GM12878 (cell line): ENCODE measurements at regions not wholly inside any gene's neighbourhood (a gene's known extent, or its start where the extent isn't known, plus 50 kb on each side); places are given as distances from the start of the nearest gene placed in this dataset.

Source experiments
- ATAC-seq: fragments of 200-7000 bp; cut with Tn5 transposase; 3 replicates; pipeline ENCODE4 v1.9.1; 2020; ENCODE audit warnings: mild to moderate bottlenecking, moderate library complexity
- BruUV-seq: library from RNA; stranded (reverse); fragments of 400-500 nt; replicated peaks from 2 replicates; lab custom pipeline; 2021; lab: Mats Ljungman, UMichigan
- CTCF ChIA-PET: fragments of 300-600 bp; sonication (Branson Sonifier 250); formaldehyde crosslinking; extraction: SDS; loops from one replicate; lab custom pipeline; 2021; ENCODE audit warnings: inconsistent platforms; lab: Yijun Ruan, JAX
- POLR2A ChIA-PET: fragments of 350-600 bp; formaldehyde crosslinking; extraction: SDS; loops from one replicate; lab custom pipeline; 2021; ENCODE audit warnings: inconsistent platforms; lab: Charles Lee
- RAD21 ChIA-PET: fragments of 300-600 bp; sonication (Branson Sonifier 250); formaldehyde crosslinking; loops from one replicate; lab custom pipeline; 2023; ENCODE audit warnings: antibody characterized with exemption; ENCODE audit not compliant: unreplicated experiment; lab: Charles Lee
- SMC1A ChIA-PET: fragments of 300-600 bp; sonication (Branson Sonifier 250); formaldehyde crosslinking; loops from one replicate; lab custom pipeline; 2023; ENCODE audit not compliant: unreplicated experiment, uncharacterized antibody; lab: Charles Lee
- DNase-seq: peaks from one replicate; pipeline ENCODE4 v3.0.0-alpha.2; 2011; ENCODE audit warnings: low read depth, low spot score
- FAIRE-seq: peaks from 3 replicates; lab custom pipeline; 2011; peaks lifted over from hg19 to GRCh38; lab: Jason Lieb, UNC
- H2AFZ ChIP-seq: 2 replicates; pipeline ENCODE4 v1.6.0; 2011; ENCODE audit warnings: low read depth, low read length, control low read depth; ENCODE audit not compliant: control insufficient read depth
- H3K27ac ChIP-seq: 2 replicates; pipeline ENCODE4 v1.5.1; 2011; ENCODE audit warnings: control low read depth; ENCODE audit not compliant: control insufficient read depth, insufficient read depth
- H3K27me3 ChIP-seq, 2 experiments: replicated peaks in 1 of 2; 2 replicates each; pipeline versions ENCODE4 v1.6.0 to v1.6.1; 2011; ENCODE audit warnings: low read length in 1 of 2; ENCODE audit not compliant: control insufficient read depth in 2 of 2, insufficient read depth in 2 of 2
- H3K36me3 ChIP-seq, 2 experiments: 2 replicates each; pipeline ENCODE4 v1.5.1; 2011; ENCODE audit warnings: low read length in 1 of 2; ENCODE audit not compliant: control insufficient read depth in 2 of 2, insufficient read depth in 2 of 2
- H3K4me1 ChIP-seq: 2 replicates; pipeline ENCODE4 v1.6.1; 2011; ENCODE audit warnings: mild to moderate bottlenecking, low read length, moderate library complexity, mixed read lengths; ENCODE audit not compliant: control insufficient read depth, insufficient read depth
- H3K4me2 ChIP-seq: 2 replicates; pipeline ENCODE4 v1.6.0; 2011; ENCODE audit warnings: control low read depth; ENCODE audit not compliant: control insufficient read depth, insufficient read depth
- H3K4me3 ChIP-seq: fragments of 200-600 bp; sonication (generic); 2 replicates; pipeline ENCODE4 v1.5.1; 2016
- H3K79me2 ChIP-seq: 2 replicates; pipeline ENCODE4 v1.6.0; 2011; ENCODE audit warnings: low read length; ENCODE audit not compliant: control insufficient read depth, insufficient read depth
- H3K9ac ChIP-seq: 2 replicates; pipeline ENCODE4 v1.8.0; 2011; ENCODE audit warnings: low read length, control low read depth, mixed read lengths; ENCODE audit not compliant: control insufficient read depth, insufficient read depth
- H3K9me3 ChIP-seq: replicated peaks from 3 replicates; pipeline ENCODE4 v1.5.1; 2011; ENCODE audit warnings: mild to moderate bottlenecking, low read length; ENCODE audit not compliant: control insufficient read depth, insufficient read depth
- H4K20me1 ChIP-seq: 2 replicates; pipeline ENCODE4 v1.6.0; 2011; ENCODE audit not compliant: control insufficient read depth, insufficient read depth
- CREB1 ChIP-seq: IDR thresholded peaks from 2 replicates; pipeline ENCODE4 v1.6.1; 2012; ENCODE audit warnings: low read depth, mild to moderate bottlenecking, inconsistent platforms
- FOXK2 ChIP-seq: fragments of 450-650 bp; IDR thresholded peaks from 2 replicates; pipeline ENCODE4 v1.6.1; 2017; ENCODE audit warnings: mild to moderate bottlenecking, moderate library complexity
- MXI1 ChIP-seq: fragments of 150-350 bp; IDR thresholded peaks from 2 replicates; pipeline ENCODE4 v1.6.1; 2011; ENCODE audit warnings: low read depth, mild to moderate bottlenecking, inconsistent platforms, low read length, improper control_type of control experiment
- NR2C1 ChIP-seq: fragments of 450-650 bp; IDR thresholded peaks from 2 replicates; pipeline ENCODE4 v1.6.1; 2017; ENCODE audit warnings: antibody characterized with exemption, mild to moderate bottlenecking, moderate library complexity
- POLR2AphosphoS2 ChIP-seq: IDR thresholded peaks from 2 replicates; pipeline ENCODE4 v1.6.1; 2011; ENCODE audit warnings: low read depth, mild to moderate bottlenecking, low read length, improper control_type of control experiment, moderate library complexity
- RCOR1 ChIP-seq: conservative IDR thresholded peaks from 2 replicates; pipeline ENCODE4 v1.6.1; 2012; ENCODE audit warnings: low read depth, low read length, improper control_type of control experiment
- SIN3A ChIP-seq: IDR thresholded peaks from 2 replicates; pipeline ENCODE4 v1.6.1; 2012; ENCODE audit warnings: low read depth, low read length, improper control_type of control experiment
- TBL1XR1 ChIP-seq: IDR thresholded peaks from 2 replicates; pipeline ENCODE4 v1.6.1; 2012; ENCODE audit warnings: low read depth, low read length, improper control_type of control experiment
- YBX1 ChIP-seq: fragments of 450-650 bp; IDR thresholded peaks from 2 replicates; pipeline ENCODE4 v1.6.1; 2016; ENCODE audit warnings: antibody characterized with exemption
- ZSCAN29 ChIP-seq: fragments of 450-650 bp; IDR thresholded peaks from 2 replicates; pipeline ENCODE4 v1.6.1; 2017; ENCODE audit warnings: mild to moderate bottlenecking, moderate library complexity
- WGBS: methylation state at CpG from one replicate; pipeline ENCODE4 v1.1.6; 2016; ENCODE audit warnings: low lambda C conversion rate; ENCODE audit not compliant: insufficient replicate concordance, insufficient coverage; ENCODE audit errors: missing lambda C conversion rate; 5-methylcytosine and 5-hydroxymethylcytosine counted together
- in situ Hi-C: fragments of 300-500 bp; cut with MboI; formaldehyde crosslinking; loops from 9 replicates; pipeline ENCODE4 v1.14.3; 2018; ENCODE audit warnings: mixed read lengths
- intact Hi-C: fragments of 100-400 bp; cut with micrococcal nuclease; formaldehyde crosslinking; loops from one replicate; pipeline ENCODE4 v1.14.2; 2022; ENCODE audit not compliant: unreplicated experiment
- TF ChIP-seq, protein P1 (sequence below): IDR thresholded peaks from 2 replicates; pipeline ENCODE4 v1.6.1; 2011; ENCODE audit warnings: borderline replicate concordance, low read depth, mild to moderate bottlenecking, moderate library complexity, mixed read lengths, low read length; ENCODE audit not compliant: insufficient read depth; ENCODE audit errors: extremely low read length
- TF ChIP-seq, protein P2 (sequence below): fragments of 450-650 bp; formaldehyde crosslinking; IDR thresholded peaks from 2 replicates; pipeline ENCODE4 v1.4.0; 2022; ENCODE audit warnings: mild to moderate bottlenecking, moderate library complexity

DNA sequence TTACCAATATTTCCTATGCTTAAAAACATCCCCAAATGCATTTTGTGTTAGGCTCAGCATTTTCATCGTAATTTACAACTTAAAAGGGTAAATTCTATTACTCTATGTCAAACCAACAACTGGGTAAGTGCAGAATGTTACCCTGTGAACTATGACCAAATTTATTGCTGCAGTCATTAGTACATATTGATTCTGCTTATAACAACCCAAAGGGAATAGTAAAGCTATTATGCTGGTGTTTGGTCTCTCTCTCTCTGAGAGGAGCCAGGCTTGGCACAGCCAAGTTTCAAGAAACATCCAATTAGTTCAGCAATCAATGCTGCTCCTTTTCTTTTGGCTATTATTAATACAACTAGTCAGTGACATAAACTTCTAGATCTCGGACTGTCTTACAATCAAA is 747.7 kb downstream of the CENPC start:
- FAIRE-seq: no peak

More for the DNA sequence above, 747.7 kb downstream of the CENPC start:
- Histone ChIP-seq H3K36me3 (no peaks in the 10 kb centered on the region), H3K9ac (no peak overlapping the region), H3K27ac (no peak overlapping the region)
- TF ChIP-seq, protein P1, sequence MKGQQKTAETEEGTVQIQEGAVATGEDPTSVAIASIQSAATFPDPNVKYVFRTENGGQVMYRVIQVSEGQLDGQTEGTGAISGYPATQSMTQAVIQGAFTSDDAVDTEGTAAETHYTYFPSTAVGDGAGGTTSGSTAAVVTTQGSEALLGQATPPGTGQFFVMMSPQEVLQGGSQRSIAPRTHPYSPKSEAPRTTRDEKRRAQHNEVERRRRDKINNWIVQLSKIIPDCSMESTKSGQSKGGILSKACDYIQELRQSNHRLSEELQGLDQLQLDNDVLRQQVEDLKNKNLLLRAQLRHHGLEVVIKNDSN: no peak
- TF ChIP-seq MXI1 (no peak), NR2C1 (no peak), POLR2AphosphoS2 (no peak), CREB1 (no peak), YBX1 (no peak), SIN3A (no peak), TBL1XR1 (no peak), FOXK2 (no peak), ZSCAN29 (no peak), RCOR1 (no peak)
- TF ChIP-seq, protein P2, sequence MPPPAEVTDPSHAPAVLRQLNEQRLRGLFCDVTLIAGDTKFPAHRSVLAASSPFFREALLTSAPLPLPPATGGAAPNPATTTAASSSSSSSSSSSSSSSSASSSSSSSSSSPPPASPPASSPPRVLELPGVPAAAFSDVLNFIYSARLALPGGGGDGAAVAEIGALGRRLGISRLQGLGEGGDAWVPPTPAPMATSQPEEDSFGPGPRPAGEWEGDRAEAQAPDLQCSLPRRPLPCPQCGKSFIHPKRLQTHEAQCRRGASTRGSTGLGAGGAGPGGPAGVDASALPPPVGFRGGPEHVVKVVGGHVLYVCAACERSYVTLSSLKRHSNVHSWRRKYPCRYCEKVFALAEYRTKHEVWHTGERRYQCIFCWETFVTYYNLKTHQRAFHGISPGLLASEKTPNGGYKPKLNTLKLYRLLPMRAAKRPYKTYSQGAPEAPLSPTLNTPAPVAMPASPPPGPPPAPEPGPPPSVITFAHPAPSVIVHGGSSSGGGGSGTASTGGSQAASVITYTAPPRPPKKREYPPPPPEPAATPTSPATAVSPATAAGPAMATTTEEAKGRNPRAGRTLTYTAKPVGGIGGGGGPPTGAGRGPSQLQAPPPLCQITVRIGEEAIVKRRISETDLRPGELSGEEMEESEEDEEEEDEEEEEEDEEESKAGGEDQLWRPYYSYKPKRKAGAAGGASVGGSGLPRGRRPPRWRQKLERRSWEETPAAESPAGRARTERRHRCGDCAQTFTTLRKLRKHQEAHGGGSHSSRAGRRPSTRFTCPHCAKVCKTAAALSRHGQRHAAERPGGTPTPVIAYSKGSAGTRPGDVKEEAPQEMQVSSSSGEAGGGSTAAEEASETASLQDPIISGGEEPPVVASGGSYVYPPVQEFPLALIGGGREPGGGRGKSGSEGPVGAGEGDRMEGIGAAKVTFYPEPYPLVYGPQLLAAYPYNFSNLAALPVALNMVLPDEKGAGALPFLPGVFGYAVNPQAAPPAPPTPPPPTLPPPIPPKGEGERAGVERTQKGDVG: no peak
- TF ChIP-seq, all 136 proteins: peak for 0
- no peaks in the 10 kb centered on the region for H3K79me2 ChIP-seq
- no peak overlapping the region for H3K4me2 ChIP-seq
- BruUV-seq: no TSS peak
- DNase-seq (no peak), ATAC-seq (no peak)
- in situ Hi-C loops (no loop called here), intact Hi-C loops (no loop called here)
- no peaks in the 10 kb centered on the region for H4K20me1 ChIP-seq
- POLR2A ChIA-PET: no interaction called here
- H3K9me3 ChIP-seq: no peaks in the 10 kb centered on the region
- no peaks in the 10 kb centered on the region for H3K4me1 ChIP-seq
- RAD21 ChIA-PET: no interaction called here
- H3K4me3 ChIP-seq: no peak overlapping the region
- CTCF ChIA-PET: no interaction called here
- 0% methylated on average over 2 of the region's 2 CpGs for WGBS
- no peak overlapping the region for H2AFZ ChIP-seq
- H3K27me3 ChIP-seq: no peaks in the 10 kb centered on the region
- SMC1A ChIA-PET: no interaction called here
